ENCODE measurements at regions not wholly inside any gene's neighbourhood (a gene's known extent, or its start where the extent isn't known, plus 50 kb on each side); places are given as distances from the start of the nearest gene placed in this dataset.
"Not testable (repeated sequence)": the region's sequence is repeated elsewhere in the genome, so short reads cannot be mapped to it uniquely, and the experiment has no call there.

GRCh38 chr19:30807278-30807677 lies 435.1 kb downstream of the ZNF536 start:
- no peak for DNase-seq (ENCODE audit: low read depth in 1 of 2, low spot score in 1 of 2)
- no peak overlapping the region for H3K4me3 ChIP-seq (replicated peaks; ENCODE audit: insufficient read depth, low read length)
- no peaks in the 10 kb centered on the region for H3K27me3 ChIP-seq (ENCODE audit: insufficient read depth, poor library complexity, severe bottlenecking)
- no peak overlapping the region for H3K27ac ChIP-seq (replicated peaks)
- TF ChIP-seq, protein P1, sequence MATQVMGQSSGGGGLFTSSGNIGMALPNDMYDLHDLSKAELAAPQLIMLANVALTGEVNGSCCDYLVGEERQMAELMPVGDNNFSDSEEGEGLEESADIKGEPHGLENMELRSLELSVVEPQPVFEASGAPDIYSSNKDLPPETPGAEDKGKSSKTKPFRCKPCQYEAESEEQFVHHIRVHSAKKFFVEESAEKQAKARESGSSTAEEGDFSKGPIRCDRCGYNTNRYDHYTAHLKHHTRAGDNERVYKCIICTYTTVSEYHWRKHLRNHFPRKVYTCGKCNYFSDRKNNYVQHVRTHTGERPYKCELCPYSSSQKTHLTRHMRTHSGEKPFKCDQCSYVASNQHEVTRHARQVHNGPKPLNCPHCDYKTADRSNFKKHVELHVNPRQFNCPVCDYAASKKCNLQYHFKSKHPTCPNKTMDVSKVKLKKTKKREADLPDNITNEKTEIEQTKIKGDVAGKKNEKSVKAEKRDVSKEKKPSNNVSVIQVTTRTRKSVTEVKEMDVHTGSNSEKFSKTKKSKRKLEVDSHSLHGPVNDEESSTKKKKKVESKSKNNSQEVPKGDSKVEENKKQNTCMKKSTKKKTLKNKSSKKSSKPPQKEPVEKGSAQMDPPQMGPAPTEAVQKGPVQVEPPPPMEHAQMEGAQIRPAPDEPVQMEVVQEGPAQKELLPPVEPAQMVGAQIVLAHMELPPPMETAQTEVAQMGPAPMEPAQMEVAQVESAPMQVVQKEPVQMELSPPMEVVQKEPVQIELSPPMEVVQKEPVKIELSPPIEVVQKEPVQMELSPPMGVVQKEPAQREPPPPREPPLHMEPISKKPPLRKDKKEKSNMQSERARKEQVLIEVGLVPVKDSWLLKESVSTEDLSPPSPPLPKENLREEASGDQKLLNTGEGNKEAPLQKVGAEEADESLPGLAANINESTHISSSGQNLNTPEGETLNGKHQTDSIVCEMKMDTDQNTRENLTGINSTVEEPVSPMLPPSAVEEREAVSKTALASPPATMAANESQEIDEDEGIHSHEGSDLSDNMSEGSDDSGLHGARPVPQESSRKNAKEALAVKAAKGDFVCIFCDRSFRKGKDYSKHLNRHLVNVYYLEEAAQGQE (IDR thresholded peaks at IDR 0.05; ENCODE audit: insufficient replicate concordance, low read depth) = no peak
- no peak for TF ChIP-seq GABPA (IDR thresholded peaks at IDR 0.05; ENCODE audit: low read depth)
- no peak for TF ChIP-seq POLR2AphosphoS5 (IDR thresholded peaks at IDR 0.05; ENCODE audit: low read depth)
- no peak for TF ChIP-seq SPI1 (IDR thresholded peaks at IDR 0.05; ENCODE audit: borderline replicate concordance, low read depth)
- TF ChIP-seq CTCF (IDR thresholded peaks at IDR 0.05; ENCODE audit: insufficient read depth, low read length) = no peak

DNA sequence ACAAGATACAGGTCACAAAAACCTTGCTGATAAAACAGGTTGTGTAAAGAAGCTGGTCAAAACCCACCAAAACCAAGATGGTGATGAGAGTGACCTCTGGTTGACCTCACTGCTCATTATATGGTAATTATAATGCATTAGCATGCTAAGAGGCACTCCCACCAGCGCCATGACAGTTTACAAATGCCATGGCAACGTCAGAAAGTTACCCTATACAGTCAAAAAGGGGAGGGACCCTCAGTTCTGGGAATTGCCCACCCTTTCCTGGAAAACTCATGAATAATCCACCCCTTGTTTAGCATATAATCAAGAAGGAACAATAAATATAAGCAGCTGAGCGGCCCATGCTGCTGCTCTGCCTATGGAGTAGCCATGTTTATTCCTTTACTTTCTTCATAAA lies 434.1 kb downstream of the ZNF536 start:
- no peak for DNase-seq (ENCODE audit: low read depth in 1 of 2, low spot score in 1 of 2)
- no peak overlapping the region for H3K4me3 ChIP-seq (replicated peaks; ENCODE audit: insufficient read depth, low read length)
- no peaks in the 10 kb centered on the region for H3K27me3 ChIP-seq (ENCODE audit: insufficient read depth, poor library complexity, severe bottlenecking)
- H3K27ac ChIP-seq (replicated peaks) = no peak overlapping the region
- TF ChIP-seq, protein P1 (IDR thresholded peaks at IDR 0.05; ENCODE audit: insufficient replicate concordance, low read depth) = no peak
- TF ChIP-seq GABPA (IDR thresholded peaks at IDR 0.05; ENCODE audit: low read depth) (no peak), SPI1 (IDR thresholded peaks at IDR 0.05; ENCODE audit: borderline replicate concordance, low read depth) (no peak), CTCF (IDR thresholded peaks at IDR 0.05; ENCODE audit: insufficient read depth, low read length) (no peak), POLR2AphosphoS5 (IDR thresholded peaks at IDR 0.05; ENCODE audit: low read depth) (no peak)

- no peak overlapping the region for H3K4me3 ChIP-seq (replicated peaks; ENCODE audit: insufficient read depth, low read length)
- no peak for TF ChIP-seq GABPA (IDR thresholded peaks at IDR 0.05; ENCODE audit: low read depth)
- TF ChIP-seq, protein P1 (IDR thresholded peaks at IDR 0.05; ENCODE audit: insufficient replicate concordance, low read depth) = no peak
- no peak for TF ChIP-seq POLR2AphosphoS5 (IDR thresholded peaks at IDR 0.05; ENCODE audit: low read depth)
- no peak for TF ChIP-seq SPI1 (IDR thresholded peaks at IDR 0.05; ENCODE audit: borderline replicate concordance, low read depth)
- TF ChIP-seq CTCF (IDR thresholded peaks at IDR 0.05; ENCODE audit: insufficient read depth, low read length) = no peak
These were observed 432.6 kb downstream of the ZNF536 start for GRCh38 chr19:30804751-30805150.

DNA sequence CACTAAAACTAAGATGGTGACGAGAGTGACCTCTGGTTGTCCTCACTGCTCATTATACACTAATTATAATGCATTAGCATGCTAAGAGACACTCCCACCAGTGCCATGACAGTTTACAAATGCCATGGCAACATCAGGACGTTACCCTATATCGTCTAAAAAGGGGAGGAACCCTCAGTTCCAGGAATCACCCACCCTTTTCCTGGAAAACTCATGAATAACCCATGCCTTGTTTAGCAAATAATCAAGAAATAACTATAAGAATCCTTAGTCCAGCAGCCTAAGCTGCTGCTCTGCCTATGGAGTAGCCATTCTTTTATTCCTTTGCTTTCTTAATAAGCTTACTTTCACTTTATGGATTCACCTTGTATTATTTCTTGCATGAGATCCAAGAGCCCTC lies 432.1 kb downstream of the ZNF536 start:
- H3K4me3 ChIP-seq (replicated peaks; ENCODE audit: insufficient read depth, low read length); H3K27ac ChIP-seq (replicated peaks); H3K27me3 ChIP-seq (ENCODE audit: insufficient read depth, poor library complexity, severe bottlenecking); DNase-seq (ENCODE audit: low read depth in 1 of 2, low spot score in 1 of 2): not testable (repeated sequence)

More at GRCh38 chr19:30804751-30805150, 432.6 kb downstream of the ZNF536 start:
- H3K27ac ChIP-seq (replicated peaks) = no peak overlapping the region
- DNase-seq (ENCODE audit: low read depth in 1 of 2, low spot score in 1 of 2) = no peak
- no peaks in the 10 kb centered on the region for H3K27me3 ChIP-seq (ENCODE audit: insufficient read depth, poor library complexity, severe bottlenecking)
